ENCODE measurements at regions not wholly inside any gene's neighbourhood (a gene's known extent, or its start where the extent isn't known, plus 50 kb on each side); places are given as distances from the start of the nearest gene placed in this dataset.
A peak's percentile ranks its signal among the peaks of the same experiment; 100 is the strongest.

DNA sequence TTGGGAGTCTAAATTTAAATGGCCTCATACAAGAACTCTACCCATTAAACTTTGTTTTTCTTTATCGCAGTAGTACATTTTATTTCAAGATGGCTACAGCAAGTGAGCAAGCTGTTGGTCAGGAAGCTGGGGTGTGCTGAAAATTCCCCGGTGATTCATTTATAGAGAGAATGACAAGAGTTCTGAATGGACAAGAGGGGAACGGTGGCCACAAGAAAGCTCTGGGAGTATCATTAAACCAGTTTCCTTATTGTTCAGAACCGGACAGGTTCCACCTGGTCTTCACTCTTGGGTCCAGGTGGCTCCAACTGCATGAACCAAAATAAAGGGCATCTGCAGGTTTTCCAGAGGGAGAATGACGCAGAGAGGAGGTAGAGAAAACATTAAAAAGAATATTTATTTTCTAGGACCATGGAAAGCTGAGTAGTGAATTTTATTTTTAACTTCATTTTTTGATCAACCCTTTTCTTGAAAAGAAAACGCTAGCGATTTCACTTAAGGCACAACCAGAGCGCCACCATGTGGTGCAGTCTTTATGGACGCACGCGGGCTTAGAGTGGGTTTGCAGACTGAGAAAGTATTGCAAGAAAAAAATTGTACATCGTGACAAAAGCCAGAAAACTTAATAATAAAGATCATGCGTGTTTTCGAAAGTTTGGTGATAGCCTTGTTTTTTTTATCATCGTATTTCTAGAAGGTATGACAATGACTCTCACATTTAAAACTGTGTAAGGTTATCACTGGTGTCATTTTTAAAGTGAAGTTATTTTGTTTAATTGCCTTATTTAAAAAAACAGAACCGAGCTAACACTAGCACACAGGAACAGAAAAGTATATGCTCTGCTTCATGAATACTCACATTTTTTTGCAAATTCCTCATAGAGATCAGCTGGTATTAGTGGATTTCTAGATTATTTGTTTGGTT is 97.9 kb upstream of the NOL4 start:
- TF ChIP-seq, protein P1, sequence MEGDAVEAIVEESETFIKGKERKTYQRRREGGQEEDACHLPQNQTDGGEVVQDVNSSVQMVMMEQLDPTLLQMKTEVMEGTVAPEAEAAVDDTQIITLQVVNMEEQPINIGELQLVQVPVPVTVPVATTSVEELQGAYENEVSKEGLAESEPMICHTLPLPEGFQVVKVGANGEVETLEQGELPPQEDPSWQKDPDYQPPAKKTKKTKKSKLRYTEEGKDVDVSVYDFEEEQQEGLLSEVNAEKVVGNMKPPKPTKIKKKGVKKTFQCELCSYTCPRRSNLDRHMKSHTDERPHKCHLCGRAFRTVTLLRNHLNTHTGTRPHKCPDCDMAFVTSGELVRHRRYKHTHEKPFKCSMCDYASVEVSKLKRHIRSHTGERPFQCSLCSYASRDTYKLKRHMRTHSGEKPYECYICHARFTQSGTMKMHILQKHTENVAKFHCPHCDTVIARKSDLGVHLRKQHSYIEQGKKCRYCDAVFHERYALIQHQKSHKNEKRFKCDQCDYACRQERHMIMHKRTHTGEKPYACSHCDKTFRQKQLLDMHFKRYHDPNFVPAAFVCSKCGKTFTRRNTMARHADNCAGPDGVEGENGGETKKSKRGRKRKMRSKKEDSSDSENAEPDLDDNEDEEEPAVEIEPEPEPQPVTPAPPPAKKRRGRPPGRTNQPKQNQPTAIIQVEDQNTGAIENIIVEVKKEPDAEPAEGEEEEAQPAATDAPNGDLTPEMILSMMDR (conservative IDR thresholded peaks at IDR 0.05; ENCODE audit: low read depth in 2 of 2), result peak; percentile 89 to 98
- TF ChIP-seq REST (IDR thresholded peaks at IDR 0.05; ENCODE audit: unreplicated experiment) (no peak), EZH2phosphoT487 (IDR thresholded peaks at IDR 0.05; ENCODE audit: unreplicated experiment) (no peak), EZH2 (IDR thresholded peaks at IDR 0.05; ENCODE audit: low read depth, unreplicated experiment) (no peak)

Measured in GM23338 (cell line).